ENCODE measurements at regions not wholly inside any gene's neighbourhood (a gene's known extent, or its start where the extent isn't known, plus 50 kb on each side); places are given as distances from the start of the nearest gene placed in this dataset.

GRCh38 chr17:68175416-68175815 lies 72.4 kb upstream of the AMZ2 start:
- Histone ChIP-seq H3K4me1 (ENCODE audit: insufficient read depth, low read length, poor library complexity, severe bottlenecking) (no peaks in the 10 kb centered on the region), H3K27me3 (replicated peaks; ENCODE audit: insufficient read depth, low read depth, low read length, poor library complexity) (no peaks in the 10 kb centered on the region), H3K27ac (ENCODE audit: low read depth, low read length, poor library complexity, severe bottlenecking) (no peak overlapping the region), H3K9me3 (ENCODE audit: low read depth, low read length, poor library complexity, severe bottlenecking) (no peaks in the 10 kb centered on the region), H3K4me3 (ENCODE audit: low read depth, low read length, poor library complexity, severe bottlenecking) (no peak overlapping the region), H3K36me3 (ENCODE audit: insufficient read depth, low read length, poor library complexity, severe bottlenecking) (no peaks in the 10 kb centered on the region)
- ChIA-PET CTCF (no interaction called here), POLR2A (ENCODE audit: low non-redundant PET) (no interaction called here)
- TF ChIP-seq EZH2 (IDR thresholded peaks at IDR 0.05; ENCODE audit: borderline replicate concordance, low read depth, low read length, poor library complexity, severe bottlenecking) = no peak
- TF ChIP-seq CTCF (conservative IDR thresholded peaks at IDR 0.05; ENCODE audit: low read depth, low read length) = no peak
- no peak for DNase-seq (ENCODE audit: low spot score)
- BruUV-seq (replicated peaks) = no TSS peak
- intact Hi-C loops (cut with micrococcal nuclease; ENCODE audit: unreplicated experiment) = loop anchor here (10.0 kb wide), 1 partner anchor 579 kb away; no protein-coding TSS in a partner anchor

DNA sequence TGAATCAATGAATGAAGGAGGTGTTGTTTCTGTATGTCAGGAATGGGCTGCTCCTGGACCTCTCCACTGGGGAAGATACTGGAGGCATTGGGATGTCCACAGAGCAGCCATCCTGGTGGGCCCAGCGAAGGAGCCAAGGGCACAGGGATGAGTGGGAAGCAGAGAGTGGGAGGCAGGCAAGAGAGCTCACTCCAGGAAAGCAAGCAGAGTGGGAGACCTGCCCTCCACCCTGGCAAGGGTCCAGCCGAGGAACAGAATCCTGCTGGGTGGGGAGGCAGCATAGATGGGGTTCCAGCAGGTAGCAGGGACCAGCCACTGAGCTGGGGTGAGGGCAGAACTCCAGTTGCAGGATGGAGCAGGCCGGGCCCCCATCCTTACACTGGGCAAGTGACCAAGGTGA lies 71.9 kb upstream of the AMZ2 start:
- intact Hi-C loops (cut with micrococcal nuclease; ENCODE audit: unreplicated experiment) = loop anchor here (10.0 kb wide), 1 partner anchor 579 kb away; no protein-coding TSS in a partner anchor
- TF ChIP-seq CTCF (conservative IDR thresholded peaks at IDR 0.05; ENCODE audit: low read depth, low read length) = no peak
- TF ChIP-seq EZH2 (IDR thresholded peaks at IDR 0.05; ENCODE audit: borderline replicate concordance, low read depth, low read length, poor library complexity, severe bottlenecking) = no peak
- BruUV-seq (replicated peaks) = no TSS peak
- Histone ChIP-seq H3K4me3 (ENCODE audit: low read depth, low read length, poor library complexity, severe bottlenecking) (no peak overlapping the region), H3K27me3 (replicated peaks; ENCODE audit: insufficient read depth, low read depth, low read length, poor library complexity) (no peaks in the 10 kb centered on the region), H3K4me1 (ENCODE audit: insufficient read depth, low read length, poor library complexity, severe bottlenecking) (no peaks in the 10 kb centered on the region), H3K27ac (ENCODE audit: low read depth, low read length, poor library complexity, severe bottlenecking) (no peak overlapping the region), H3K36me3 (ENCODE audit: insufficient read depth, low read length, poor library complexity, severe bottlenecking) (no peaks in the 10 kb centered on the region), H3K9me3 (ENCODE audit: low read depth, low read length, poor library complexity, severe bottlenecking) (no peaks in the 10 kb centered on the region)
- ChIA-PET CTCF (no interaction called here), POLR2A (ENCODE audit: low non-redundant PET) (no interaction called here)
- no peak for DNase-seq (ENCODE audit: low spot score)

DNA sequence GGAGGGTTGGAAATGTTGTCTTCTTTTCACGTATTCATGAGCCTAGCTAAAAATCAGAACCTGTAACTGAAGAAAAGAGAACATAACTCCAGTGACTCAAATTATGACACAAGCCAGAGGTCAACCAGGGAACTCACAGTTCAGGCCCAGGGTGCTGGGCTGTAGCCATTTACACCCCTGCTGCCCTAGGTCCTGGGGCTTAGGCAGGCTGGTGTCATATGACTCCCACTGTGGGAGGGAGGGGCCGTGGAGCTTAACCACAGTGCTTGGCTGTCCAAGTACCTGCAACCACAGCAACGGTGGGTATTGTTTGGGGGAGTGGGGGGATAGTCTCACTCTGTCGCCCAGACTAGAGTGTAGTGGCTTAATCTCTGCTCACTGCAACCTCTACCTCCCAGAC lies 71.1 kb upstream of the AMZ2 start:
- DNase-seq (ENCODE audit: low spot score) = no peak
- Histone ChIP-seq H3K36me3 (ENCODE audit: insufficient read depth, low read length, poor library complexity, severe bottlenecking) (no peaks in the 10 kb centered on the region), H3K4me1 (ENCODE audit: insufficient read depth, low read length, poor library complexity, severe bottlenecking) (no peaks in the 10 kb centered on the region), H3K9me3 (ENCODE audit: low read depth, low read length, poor library complexity, severe bottlenecking) (no peaks in the 10 kb centered on the region), H3K27ac (ENCODE audit: low read depth, low read length, poor library complexity, severe bottlenecking) (no peak overlapping the region), H3K4me3 (ENCODE audit: low read depth, low read length, poor library complexity, severe bottlenecking) (no peak overlapping the region), H3K27me3 (replicated peaks; ENCODE audit: insufficient read depth, low read depth, low read length, poor library complexity) (no peaks in the 10 kb centered on the region)
- ChIA-PET CTCF (interaction anchor here (0.6 kb wide), 1 partner anchor 68 kb away, joined by 7 read pairs; no protein-coding TSS in a partner anchor), POLR2A (ENCODE audit: low non-redundant PET) (no interaction called here)
- intact Hi-C loops (cut with micrococcal nuclease; ENCODE audit: unreplicated experiment) = loop anchor here (10.0 kb wide), 1 partner anchor 578 kb away; no protein-coding TSS in a partner anchor
- TF ChIP-seq CTCF (conservative IDR thresholded peaks at IDR 0.05; ENCODE audit: low read depth, low read length) = no peak
- no peak for TF ChIP-seq EZH2 (IDR thresholded peaks at IDR 0.05; ENCODE audit: borderline replicate concordance, low read depth, low read length, poor library complexity, severe bottlenecking)
- no TSS peak for BruUV-seq (replicated peaks)
